H1 (cell line): ENCODE measurements at regions not wholly inside any gene's neighbourhood (a gene's known extent, or its start where the extent isn't known, plus 50 kb on each side); places are given as distances from the start of the nearest gene placed in this dataset.

Experiments
- CTCF ChIA-PET: fragments of 300-600 bp; sonication (Branson Sonifier 250); formaldehyde crosslinking; loops from one replicate; lab custom pipeline; 2021; ENCODE audit not compliant: partially characterized antibody; lab: Charles Lee
- POLR2A ChIA-PET: fragments of 300-600 bp; sonication (Branson Sonifier 250); formaldehyde crosslinking; loops from one replicate; lab custom pipeline; 2021; ENCODE audit warnings: inconsistent platforms; ENCODE audit not compliant: partially characterized antibody; lab: Charles Lee
- DNase-seq, 2 experiments: peaks; one replicate each; pipeline versions ENCODE4 v3.0.0 to v3.0.0-alpha.2; 2010 to 2022; ENCODE audit warnings: low spot score in 2 of 2, low read depth in 1 of 2, mixed read lengths in 1 of 2
- FAIRE-seq: peaks from 2 replicates; lab custom pipeline; 2011; peaks lifted over from hg19 to GRCh38; lab: Jason Lieb, UNC
- H2AFZ ChIP-seq: 2 replicates; pipeline ENCODE4 v1.8.1; 2012; ENCODE audit warnings: low read length, inconsistent platforms
- H2AK5ac ChIP-seq: 2 replicates; pipeline ENCODE4 v1.6.1; 2013; ENCODE audit warnings: low read depth, low read length
- H2BK120ac ChIP-seq: replicated peaks from 2 replicates; pipeline ENCODE3; 2013; ENCODE audit warnings: low read depth, low read length, inconsistent platforms
- H2BK12ac ChIP-seq: 2 replicates; pipeline ENCODE4 v1.6.1; 2013; ENCODE audit warnings: low read depth, low read length
- H2BK15ac ChIP-seq: 2 replicates; pipeline ENCODE4 v1.6.1; 2013; ENCODE audit warnings: low read length
- H2BK20ac ChIP-seq: 2 replicates; pipeline ENCODE4 v1.6.1; 2013; ENCODE audit warnings: low read length
- H2BK5ac ChIP-seq: 2 replicates; pipeline ENCODE4 v1.6.1; 2013; ENCODE audit warnings: low read depth, low read length
- H3K14ac ChIP-seq: 2 replicates; pipeline ENCODE4 v1.6.1; 2013; ENCODE audit warnings: inconsistent platforms; ENCODE audit not compliant: insufficient read length
- H3K18ac ChIP-seq: 2 replicates; pipeline ENCODE4 v1.6.1; 2013; ENCODE audit warnings: low read length; ENCODE audit errors: extremely low read depth
- H3K23ac ChIP-seq: 2 replicates; pipeline ENCODE4 v1.6.1; 2013; ENCODE audit warnings: inconsistent platforms; ENCODE audit not compliant: insufficient read length
- H3K23me2 ChIP-seq: 2 replicates; pipeline ENCODE4 v1.6.1; 2013; ENCODE audit warnings: low read depth, low read length
- H3K27ac ChIP-seq: 2 replicates; pipeline ENCODE4 v1.6.1; 2011; ENCODE audit warnings: low read depth, low read length, inconsistent platforms
- H3K27me3 ChIP-seq, 4 experiments: replicated peaks in 1 of 4; 1 replicate in 1 of 4; 2 replicates in 3 of 4; pipeline versions ENCODE4 v1.6.1 to v1.8.1; 2011 to 2013; ENCODE audit warnings: low read length in 3 of 4, mild to moderate bottlenecking in 3 of 4, inconsistent platforms in 2 of 4, mixed read lengths in 2 of 4, moderate library complexity in 1 of 4; ENCODE audit not compliant: control insufficient read depth in 3 of 4, insufficient read depth in 3 of 4; ENCODE audit errors: extremely low read depth in 1 of 4
- H3K36me3 ChIP-seq, 4 experiments: 2 replicates each; pipeline versions ENCODE4 v1.6.1 to v1.8.1; 2011 to 2013; ENCODE audit warnings: mild to moderate bottlenecking in 4 of 4, low read length in 3 of 4, moderate library complexity in 2 of 4, control low read depth in 1 of 4, inconsistent platforms in 1 of 4; ENCODE audit not compliant: insufficient read depth in 4 of 4, control insufficient read depth in 2 of 4
- H3K4ac ChIP-seq: replicated peaks from 2 replicates; pipeline ENCODE3; 2013; ENCODE audit warnings: low read length, low read depth, mixed read lengths, inconsistent platforms; ENCODE audit not compliant: insufficient read length
- H3K4me1 ChIP-seq, 4 experiments: replicated peaks in 1 of 4; 1 replicate in 1 of 4; 2 replicates in 3 of 4; pipeline versions ENCODE4 v1.6.1 to v1.8.1; 2011 to 2013; ENCODE audit warnings: low read length in 3 of 4, inconsistent platforms in 2 of 4, mixed read lengths in 1 of 4; ENCODE audit not compliant: insufficient read depth in 4 of 4, control insufficient read depth in 3 of 4
- H3K4me2 ChIP-seq, 2 experiments: 2 replicates each; pipeline versions ENCODE4 v1.6.1 to v1.8.1; 2011 to 2013; ENCODE audit warnings: low read depth in 2 of 2, low read length in 2 of 2, control low read depth in 1 of 2, inconsistent platforms in 1 of 2, mild to moderate bottlenecking in 1 of 2; ENCODE audit not compliant: insufficient read depth in 1 of 2
- H3K4me3 ChIP-seq, 4 experiments: fragments of 200-600, 300-600 bp in 1 of 4; sonication (generic), shearing (Covaris generic), sonication (Bioruptor Twin) in 1 of 4; 2 replicates each; pipeline versions ENCODE4 v1.5.1 to v1.8.1; 2011 to 2016; ENCODE audit warnings: low read length in 4 of 4, low read depth in 3 of 4, control low read depth in 2 of 4, inconsistent platforms in 2 of 4, mild to moderate bottlenecking in 2 of 4, mixed read lengths in 1 of 4, moderate library complexity in 1 of 4; ENCODE audit not compliant: insufficient read depth in 2 of 4; ENCODE audit errors: extremely low read depth in 1 of 4
- H3K56ac ChIP-seq: replicated peaks from 2 replicates; pipeline ENCODE3; 2013; ENCODE audit warnings: low read depth, mild to moderate bottlenecking, mixed read lengths, low read length, inconsistent platforms; ENCODE audit not compliant: insufficient read length
- H3K79me1 ChIP-seq: 2 replicates; pipeline ENCODE4 v1.6.1; 2013; ENCODE audit warnings: low read depth, low read length, control low read depth
- H3K79me2 ChIP-seq, 2 experiments: 2 replicates each; pipeline versions ENCODE4 v1.6.1 to v1.8.1; 2012 to 2013; ENCODE audit warnings: low read length in 2 of 2, mild to moderate bottlenecking in 2 of 2, inconsistent platforms in 1 of 2; ENCODE audit not compliant: insufficient read depth in 2 of 2, control insufficient read depth in 1 of 2
- H3K9ac ChIP-seq, 4 experiments: replicated peaks in 1 of 4; 1 replicate in 1 of 4; 2 replicates in 3 of 4; pipeline versions ENCODE4 v1.6.1 to v1.8.1; 2011 to 2013; ENCODE audit warnings: low read depth in 3 of 4, low read length in 3 of 4, control low read depth in 2 of 4, mild to moderate bottlenecking in 2 of 4, moderate library complexity in 2 of 4, inconsistent platforms in 1 of 4; ENCODE audit errors: extremely low read depth in 1 of 4
- H3K9me3 ChIP-seq, 2 experiments: 2 replicates each; pipeline versions ENCODE4 v1.6.1 to v1.8.1; 2012 to 2013; ENCODE audit warnings: mild to moderate bottlenecking in 2 of 2, moderate library complexity in 2 of 2, control low read depth in 1 of 2, inconsistent platforms in 1 of 2, low read depth in 1 of 2, low read length in 1 of 2, mixed read lengths in 1 of 2; ENCODE audit not compliant: insufficient read depth in 2 of 2
- H4K20me1 ChIP-seq, 2 experiments: replicated peaks in 1 of 2; 2 replicates each; pipeline versions ENCODE3 to v1.8.1; 2011 to 2013; ENCODE audit warnings: inconsistent platforms in 2 of 2, low read length in 2 of 2, mild to moderate bottlenecking in 1 of 2; ENCODE audit not compliant: insufficient read depth in 2 of 2, control insufficient read depth in 1 of 2
- H4K5ac ChIP-seq: 2 replicates; pipeline ENCODE4 v1.6.1; 2013; ENCODE audit warnings: low read length, low read depth, mixed read lengths, inconsistent platforms; ENCODE audit not compliant: insufficient read length
- H4K8ac ChIP-seq: 2 replicates; pipeline ENCODE4 v1.8.0; 2013; ENCODE audit warnings: mild to moderate bottlenecking, moderate library complexity, low read length, inconsistent platforms; ENCODE audit not compliant: insufficient read depth; ENCODE audit errors: extremely low read depth
- H4K91ac ChIP-seq: replicated peaks from 2 replicates; pipeline ENCODE3; 2013; ENCODE audit warnings: low read length, mixed read lengths, inconsistent platforms; ENCODE audit not compliant: insufficient read length
- ASH2L ChIP-seq: fragments of 200-600, 300-600 bp; sonication (generic); IDR thresholded peaks from one replicate; pipeline ENCODE4 v1.7.1; 2017; ENCODE audit warnings: low read length
- BCL11A ChIP-seq, 2 experiments: IDR thresholded peaks; one replicate each; pipeline ENCODE4 v1.6.1; 2011; ENCODE audit warnings: low read depth in 2 of 2, low read length in 2 of 2, mild to moderate bottlenecking in 2 of 2
- BRCA1 ChIP-seq: IDR thresholded peaks from 2 replicates; pipeline ENCODE4 v1.6.1; 2012; ENCODE audit warnings: low read depth, low read length, improper control_type of control experiment
- CEBPB ChIP-seq: IDR thresholded peaks from 2 replicates; pipeline ENCODE4 v1.6.1; 2012; ENCODE audit warnings: low read depth, low read length
- CREB1 ChIP-seq: IDR thresholded peaks from 2 replicates; pipeline ENCODE4 v1.6.1; 2012; ENCODE audit warnings: inconsistent platforms
- GABPA ChIP-seq: IDR thresholded peaks from 2 replicates; pipeline ENCODE4 v1.6.1; 2011; ENCODE audit warnings: mild to moderate bottlenecking, low read length, moderate library complexity, borderline replicate concordance; ENCODE audit not compliant: insufficient read depth
- GTF2F1 ChIP-seq: IDR thresholded peaks from 2 replicates; pipeline ENCODE4 v1.6.1; 2012; ENCODE audit warnings: low read depth, low read length, improper control_type of control experiment, borderline replicate concordance
- HDAC6 ChIP-seq: IDR thresholded peaks from one replicate; pipeline ENCODE4 v1.7.1; 2012; ENCODE audit warnings: low read depth, mild to moderate bottlenecking, inconsistent platforms, low read length, moderate library complexity
- JUN ChIP-seq: IDR thresholded peaks from 2 replicates; pipeline ENCODE4 v1.6.1; 2011; ENCODE audit warnings: low read depth, mild to moderate bottlenecking, improper control_type of control experiment, low read length
- KDM5A ChIP-seq: fragments of 200-600 bp; IDR thresholded peaks from 2 replicates; pipeline ENCODE4 v1.7.1; 2012; ENCODE audit warnings: mild to moderate bottlenecking, low read length, inconsistent platforms, mixed read lengths
- PHF8 ChIP-seq: fragments of 200-600 bp; sonication (generic); conservative IDR thresholded peaks from 2 replicates; pipeline ENCODE4 v1.7.1; 2012; ENCODE audit warnings: low read depth, mild to moderate bottlenecking, inconsistent platforms, low read length, moderate library complexity
- RBBP5 ChIP-seq: IDR thresholded peaks from 2 replicates; pipeline ENCODE4 v1.7.1; 2012; ENCODE audit warnings: low read depth, mild to moderate bottlenecking, inconsistent platforms, low read length, moderate library complexity, borderline replicate concordance
- TBP ChIP-seq: IDR thresholded peaks from 2 replicates; pipeline ENCODE4 v1.6.1; 2011; ENCODE audit warnings: low read depth, low read length, improper control_type of control experiment
- WGBS, 2 experiments: shearing (Covaris generic) in 1 of 2; methylation state at CpG; one replicate each; pipeline versions ENCODE4 v1.1.6 to v1.1.7; 2013 to 2015; ENCODE audit warnings: low lambda C conversion rate in 2 of 2, mixed read lengths in 2 of 2, inconsistent platforms in 1 of 2, low coverage in 1 of 2, missing lambda C conversion rate in 1 of 2; ENCODE audit not compliant: insufficient replicate concordance in 2 of 2, insufficient coverage in 1 of 2, insufficient read length in 1 of 2; ENCODE audit errors: extremely low coverage in 1 of 2, missing lambda C conversion rate in 1 of 2; 5-methylcytosine and 5-hydroxymethylcytosine counted together
- TF ChIP-seq, protein P1 (sequence below): IDR thresholded peaks from 2 replicates; pipeline ENCODE4 v1.6.1; 2012; ENCODE audit warnings: low read length, inconsistent platforms

- Histone ChIP-seq H3K27ac (no peak overlapping the region), H2BK12ac (no peak overlapping the region), H4K20me1 (no peaks in the 10 kb centered on the region), H2BK5ac (no peak overlapping the region), H2BK15ac (no peak overlapping the region), H4K91ac (no peak overlapping the region), H3K27me3 (no peaks in the 10 kb centered on the region), H2AFZ (no peak overlapping the region), H3K79me1 (no peaks in the 10 kb centered on the region; the same call in 1 of the 2 replicates), H3K79me2 (no peaks in the 10 kb centered on the region), H4K8ac (no peak overlapping the region), H2BK120ac (no peak overlapping the region), H3K23ac (no peak overlapping the region), H3K9ac (no peak overlapping the region), H3K56ac (no peak overlapping the region), H2BK20ac (no peak overlapping the region), H2AK5ac (no peak overlapping the region), H3K18ac (no peak overlapping the region), H3K9me3 (no peaks in the 10 kb centered on the region; a peak in 2 of 4 replicates), H3K4me2 (no peak overlapping the region), H3K4me3 (no peak overlapping the region), H4K5ac (no peak overlapping the region), H3K4ac (no peak overlapping the region), H3K36me3 (no peaks in the 10 kb centered on the region), H3K4me1 (no peaks in the 10 kb centered on the region), H3K23me2 (no peaks in the 10 kb centered on the region), H3K14ac (no peak overlapping the region)
- ChIA-PET POLR2A (interaction anchor here (1.0 kb wide), 1 partner anchor 10 kb away, joined by 3 read pairs; no protein-coding TSS in a partner anchor), CTCF (interaction anchor here (1.0 to 1.6 kb wide), 3 partner anchors 9 to 128 kb away, joined by 3 to 5 read pairs (median 4); no protein-coding TSS in a partner anchor)
- FAIRE-seq (no peak), DNase-seq (no peak)
- 83% methylated on average over 4 of the region's 4 CpGs; no CpG with 5 or more reads in 1 of the 2 experiments for WGBS, 2 experiments
- no peak for TF ChIP-seq CREB1
- no peak for TF ChIP-seq RBBP5
- TF ChIP-seq ASH2L: no peak
- TF ChIP-seq GTF2F1: no peak
- no peak for TF ChIP-seq CEBPB
- TF ChIP-seq BCL11A (IDR thresholded peaks at IDR 0.05; ENCODE audit: low read depth in 2 of 2, low read length in 2 of 2): no peak
- no peak for TF ChIP-seq JUN
- TF ChIP-seq KDM5A: no peak
- no peak for TF ChIP-seq GABPA
- no peak for TF ChIP-seq PHF8
- TF ChIP-seq, protein P1, sequence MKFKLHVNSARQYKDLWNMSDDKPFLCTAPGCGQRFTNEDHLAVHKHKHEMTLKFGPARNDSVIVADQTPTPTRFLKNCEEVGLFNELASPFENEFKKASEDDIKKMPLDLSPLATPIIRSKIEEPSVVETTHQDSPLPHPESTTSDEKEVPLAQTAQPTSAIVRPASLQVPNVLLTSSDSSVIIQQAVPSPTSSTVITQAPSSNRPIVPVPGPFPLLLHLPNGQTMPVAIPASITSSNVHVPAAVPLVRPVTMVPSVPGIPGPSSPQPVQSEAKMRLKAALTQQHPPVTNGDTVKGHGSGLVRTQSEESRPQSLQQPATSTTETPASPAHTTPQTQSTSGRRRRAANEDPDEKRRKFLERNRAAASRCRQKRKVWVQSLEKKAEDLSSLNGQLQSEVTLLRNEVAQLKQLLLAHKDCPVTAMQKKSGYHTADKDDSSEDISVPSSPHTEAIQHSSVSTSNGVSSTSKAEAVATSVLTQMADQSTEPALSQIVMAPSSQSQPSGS: no peak
- no peak for TF ChIP-seq HDAC6
- TF ChIP-seq BRCA1: no peak
- no peak for TF ChIP-seq TBP
These were observed 64.4 kb upstream of the MYEOV start for GRCh38 chr11:69229511-69229910.
